T-helper 2 cell treated with Interferon-gamma antibody and Interleukin-4, amounts not matched to agents 5 μg/mL and 100 μg/mL, for 36 hours (primary cell): ENCODE measurements at regions not wholly inside any gene's neighbourhood (a gene's known extent, or its start where the extent isn't known, plus 50 kb on each side); places are given as distances from the start of the nearest gene placed in this dataset.
"Not testable (repeated sequence)": the region's sequence is repeated elsewhere in the genome, so short reads cannot be mapped to it uniquely, and the experiment has no call there.

Source experiments
- DNase-seq: peaks from one replicate; pipeline ENCODE4 v3.0.0; 2021; ENCODE audit warnings: low spot score
- H3K27ac Mint-ChIP-seq: one replicate; pipeline ENCODE4 v1.8.0; 2021; ENCODE audit warnings: mild to moderate bottlenecking, mixed read lengths
- H3K27me3 Mint-ChIP-seq: one replicate; pipeline ENCODE4 v1.8.0; 2021; ENCODE audit warnings: low read depth, mixed read lengths
- H3K36me3 Mint-ChIP-seq: one replicate; pipeline ENCODE4 v1.8.0; 2021; ENCODE audit warnings: low read depth, mixed read lengths
- H3K4me1 Mint-ChIP-seq: one replicate; pipeline ENCODE4 v1.8.0; 2021; ENCODE audit warnings: low read depth, mixed read lengths
- H3K4me3 Mint-ChIP-seq: one replicate; pipeline ENCODE4 v1.8.0; 2022; ENCODE audit warnings: mild to moderate bottlenecking, moderate library complexity, mixed read lengths
- H3K9me3 Mint-ChIP-seq: one replicate; pipeline ENCODE4 v1.8.0; 2021; ENCODE audit warnings: mixed read lengths

DNA sequence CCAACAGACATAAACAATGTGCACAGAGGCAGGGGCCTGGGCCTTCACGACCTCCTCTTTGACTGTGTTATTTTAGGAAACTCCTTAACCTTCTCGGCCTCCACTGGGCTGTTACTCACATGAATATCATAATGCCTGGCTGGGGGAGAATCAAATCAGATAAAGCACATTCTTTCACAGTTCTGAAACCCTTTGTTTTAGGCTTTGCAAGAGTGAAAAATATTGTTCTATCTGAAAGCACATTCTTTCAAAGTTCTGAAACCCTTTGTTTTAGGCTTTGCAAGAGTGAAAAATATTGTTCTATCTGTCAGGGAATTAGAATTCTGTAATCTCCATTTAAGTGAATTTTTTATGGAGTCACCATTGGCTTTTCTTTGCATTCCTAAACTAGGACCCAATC is 50.7 kb upstream of the SYNDIG1 start:
- H3K4me3 Mint-ChIP-seq, result no peak overlapping the region
- DNase-seq, result no peak
- H3K9me3 Mint-ChIP-seq, result peaks cover 17% of the 10 kb centered on the region
- no peaks in the 10 kb centered on the region for H3K27me3 Mint-ChIP-seq
- no peak overlapping the region for H3K27ac Mint-ChIP-seq
- no peaks in the 10 kb centered on the region for H3K4me1 Mint-ChIP-seq
- H3K36me3 Mint-ChIP-seq, result no peaks in the 10 kb centered on the region

DNA sequence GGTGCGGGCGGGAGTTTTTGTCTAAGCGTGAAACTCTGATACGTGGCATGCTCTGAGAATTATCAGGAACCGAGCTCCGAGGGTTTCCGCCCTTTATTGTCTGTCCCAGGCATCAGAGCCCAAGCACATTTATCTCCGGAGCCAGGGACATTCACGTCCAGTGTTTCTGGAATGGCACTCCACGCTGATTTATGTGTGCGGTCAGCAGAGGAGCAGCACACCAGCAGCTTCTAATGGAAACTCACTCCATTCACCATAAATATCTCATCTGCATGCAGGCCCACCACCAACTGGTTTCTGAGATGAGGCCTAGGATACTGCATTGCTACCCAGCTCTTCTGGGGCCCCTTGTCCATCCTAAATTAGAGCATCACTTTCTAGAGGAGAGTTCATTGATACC is 51.9 kb upstream of the SYNDIG1 start:
- H3K27ac Mint-ChIP-seq, result no peak overlapping the region
- peaks cover 17% of the 10 kb centered on the region for H3K9me3 Mint-ChIP-seq
- no peak overlapping the region for H3K4me3 Mint-ChIP-seq
- H3K27me3 Mint-ChIP-seq, result no peaks in the 10 kb centered on the region
- no peaks in the 10 kb centered on the region for H3K4me1 Mint-ChIP-seq
- no peak for DNase-seq
- H3K36me3 Mint-ChIP-seq, result no peaks in the 10 kb centered on the region

DNA sequence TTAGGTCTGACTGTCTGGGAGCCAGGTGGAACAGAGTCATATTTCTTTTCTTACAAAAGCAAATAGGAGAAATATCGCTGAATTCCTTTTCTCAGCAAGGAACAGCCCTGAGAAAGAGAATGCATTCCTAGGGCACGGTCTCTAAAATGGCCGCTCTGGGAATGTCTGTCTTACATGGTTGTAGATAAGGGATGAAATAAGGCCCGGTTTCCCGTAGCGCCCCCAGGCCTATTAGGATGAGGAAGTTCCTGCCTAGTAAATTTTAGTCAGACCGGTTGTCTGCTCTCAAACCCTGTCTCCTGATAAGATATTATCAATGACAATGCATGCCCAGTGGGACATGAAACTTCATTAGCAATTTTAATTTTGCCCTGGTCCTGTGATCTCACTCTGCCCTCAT is 54.0 kb upstream of the SYNDIG1 start:
- not testable (repeated sequence) for H3K4me3 Mint-ChIP-seq, DNase-seq, H3K36me3 Mint-ChIP-seq, H3K27ac Mint-ChIP-seq, H3K27me3 Mint-ChIP-seq, H3K4me1 Mint-ChIP-seq
- peaks cover 17% of the 10 kb centered on the region for H3K9me3 Mint-ChIP-seq

DNA sequence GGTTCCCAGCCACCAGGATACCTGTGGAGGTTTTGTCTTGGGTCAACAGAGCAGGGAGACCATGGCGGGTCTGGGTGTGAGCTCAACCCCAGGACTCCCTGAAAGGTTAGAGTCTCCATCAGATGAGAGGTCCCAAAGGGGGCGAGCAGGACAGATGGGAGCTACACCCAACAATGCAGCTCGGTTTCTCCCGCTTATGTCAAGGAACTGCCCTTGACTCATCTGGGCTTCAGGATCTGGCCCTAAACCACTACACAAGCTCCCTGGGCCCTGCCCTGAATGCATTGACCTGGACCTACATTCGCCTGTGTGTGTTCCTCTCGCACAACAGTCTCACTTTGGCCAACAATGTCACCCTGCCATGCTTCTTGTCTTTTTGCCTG is 57.6 kb upstream of the SYNDIG1 start:
- Mint-ChIP-seq H3K4me1 (peaks cover 15% of the 10 kb centered on the region), H3K27me3 (no peaks in the 10 kb centered on the region), H3K27ac (no peak overlapping the region), H3K9me3 (peaks cover 20% of the 10 kb centered on the region), H3K36me3 (peaks cover 2% of the 10 kb centered on the region), H3K4me3 (no peak overlapping the region)
- no peak for DNase-seq

DNA sequence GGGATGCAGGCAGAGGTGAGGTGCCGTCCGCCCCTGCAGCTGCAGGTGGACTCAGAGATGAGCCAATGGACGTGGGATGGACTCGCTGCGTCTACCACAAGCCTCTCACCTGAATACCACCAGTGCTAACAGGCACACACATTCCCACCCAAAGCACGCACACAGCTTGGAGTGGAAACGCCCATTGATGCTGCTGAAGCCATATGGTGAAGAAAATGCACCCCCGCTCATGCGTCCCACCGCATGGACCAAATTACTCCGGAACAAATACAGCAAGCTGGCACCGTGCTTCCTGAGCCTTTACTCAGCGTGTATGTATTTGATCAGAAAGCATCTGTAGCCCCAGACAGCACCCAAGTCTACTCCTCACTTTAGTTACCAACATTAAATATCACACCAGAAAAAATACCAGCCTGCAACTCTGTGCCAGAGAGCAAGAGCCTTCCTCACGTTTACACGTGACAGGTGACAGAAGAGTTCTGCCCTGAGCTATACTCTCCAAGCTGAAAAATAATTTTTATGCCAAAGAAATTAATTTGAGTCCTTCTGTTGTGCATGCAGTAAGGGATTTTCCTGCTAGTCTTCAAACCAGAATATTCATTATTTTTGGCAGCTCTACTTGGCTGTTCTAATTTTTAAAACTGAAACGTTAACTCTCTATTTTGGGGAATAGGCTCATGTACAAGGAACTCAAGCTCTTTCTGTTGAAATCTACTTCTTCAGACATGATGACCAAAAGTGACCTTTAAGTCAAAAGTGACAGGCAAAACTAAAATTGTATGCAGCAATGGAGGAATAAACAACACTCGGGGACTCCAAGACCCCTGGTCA is 58.2 kb upstream of the SYNDIG1 start:
- no peak overlapping the region for H3K4me3 Mint-ChIP-seq
- no peaks in the 10 kb centered on the region for H3K27me3 Mint-ChIP-seq
- H3K9me3 Mint-ChIP-seq, result peaks cover 18% of the 10 kb centered on the region
- DNase-seq, result no peak
- peaks cover 20% of the 10 kb centered on the region for H3K4me1 Mint-ChIP-seq
- no peak overlapping the region for H3K27ac Mint-ChIP-seq
- peaks cover 2% of the 10 kb centered on the region for H3K36me3 Mint-ChIP-seq

DNA sequence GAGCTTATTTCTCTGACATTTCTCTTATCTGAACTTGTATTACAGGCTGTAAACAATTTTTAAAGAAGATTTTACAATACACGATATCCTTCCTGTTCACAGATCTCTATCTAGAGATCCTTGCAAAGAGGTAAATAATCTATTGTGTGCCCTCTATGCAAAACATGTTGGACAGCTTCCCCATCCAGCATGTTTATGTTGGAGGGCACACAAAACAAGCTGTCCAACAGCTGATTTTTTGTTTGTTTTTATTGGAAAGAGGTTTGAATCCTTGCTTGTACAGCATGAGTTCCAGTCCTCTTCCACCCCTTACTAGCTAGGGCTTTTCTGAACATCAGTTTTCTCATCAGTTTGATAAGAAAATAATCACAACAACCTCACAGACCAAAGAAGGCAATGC is 62.3 kb upstream of the SYNDIG1 start:
- Mint-ChIP-seq H3K9me3 (peaks cover 6% of the 10 kb centered on the region), H3K4me1 (peaks cover 26% of the 10 kb centered on the region), H3K36me3 (peaks cover 2% of the 10 kb centered on the region), H3K27me3 (peaks cover 5% of the 10 kb centered on the region), H3K4me3 (peak overlapping the region; percentile 66), H3K27ac (peak overlapping the region; percentile 79)
- DNase-seq, result no peak

DNA sequence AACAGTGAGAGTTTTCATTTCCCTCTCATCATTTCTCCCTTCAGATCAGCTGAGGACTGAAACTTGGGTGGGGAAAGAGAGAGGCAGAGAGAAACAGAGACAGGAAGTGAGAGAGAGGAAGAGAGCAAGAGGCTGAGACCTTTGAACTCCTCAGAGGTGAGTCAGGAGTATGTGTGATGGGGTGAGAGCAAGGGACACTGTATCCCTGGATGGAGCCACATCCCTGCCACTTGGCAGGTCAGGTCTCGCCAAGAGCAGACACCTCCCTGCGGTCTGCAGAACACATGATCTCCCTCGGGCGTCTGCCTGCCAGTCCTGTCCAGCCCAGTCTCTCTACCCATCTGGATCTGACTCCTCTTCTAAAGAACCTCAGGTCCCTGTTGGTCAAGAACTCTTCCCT is 62.7 kb upstream of the SYNDIG1 start:
- Mint-ChIP-seq H3K4me3 (peak overlapping the region; percentile 66), H3K27ac (peak overlapping the region; percentile 79)

DNA sequence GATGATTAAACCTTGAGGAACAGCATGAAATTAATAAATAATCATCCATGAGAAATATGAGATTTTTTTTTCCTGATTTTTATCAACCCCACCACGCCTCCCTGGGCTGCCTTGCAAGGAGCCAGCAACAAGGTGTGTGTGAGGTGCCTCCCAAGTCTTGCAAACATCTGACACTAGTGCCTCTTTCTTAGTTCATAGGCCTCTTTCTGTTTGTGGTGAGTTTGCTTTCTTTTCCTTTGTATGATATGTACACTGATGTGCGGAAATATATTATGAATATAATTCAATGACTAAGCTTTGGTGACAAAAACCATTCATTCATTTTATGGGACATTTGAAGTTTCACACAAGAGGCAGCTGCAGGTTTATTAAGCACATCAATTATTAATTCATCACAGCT is 63.2 kb upstream of the SYNDIG1 start:
- peak overlapping the region; percentile 79 for H3K27ac Mint-ChIP-seq

More for the DNA sequence above, 62.7 kb upstream of the SYNDIG1 start:
- no peak for DNase-seq
- Mint-ChIP-seq H3K36me3 (peaks cover 2% of the 10 kb centered on the region), H3K9me3 (peaks cover 6% of the 10 kb centered on the region), H3K4me1 (peaks cover 26% of the 10 kb centered on the region), H3K27me3 (peaks cover 5% of the 10 kb centered on the region)

DNA sequence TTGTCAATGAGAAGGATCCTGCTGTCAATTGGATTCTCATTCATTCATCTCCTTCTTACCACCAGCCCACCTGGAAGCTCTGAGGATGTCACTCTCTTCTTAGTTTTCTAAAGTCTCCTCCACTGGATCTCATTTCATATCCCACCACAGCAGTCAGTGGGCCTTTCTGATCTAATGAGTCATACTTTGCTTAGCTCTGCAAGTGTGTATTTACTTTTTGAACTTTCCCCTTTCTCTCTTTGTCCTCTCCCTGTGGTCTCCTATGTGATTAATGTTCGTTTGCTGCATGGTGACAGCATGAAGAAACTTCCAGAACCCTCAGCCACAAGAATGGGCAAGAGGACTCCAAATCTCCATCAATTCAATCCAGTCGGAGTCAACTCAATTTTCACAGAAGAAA is 63.6 kb upstream of the SYNDIG1 start:
- Mint-ChIP-seq H3K9me3 (peaks cover 10% of the 10 kb centered on the region), H3K4me3 (no peak overlapping the region), H3K36me3 (peaks cover 2% of the 10 kb centered on the region), H3K4me1 (peaks cover 26% of the 10 kb centered on the region), H3K27me3 (peaks cover 5% of the 10 kb centered on the region), H3K27ac (peak overlapping the region; percentile 79)
- DNase-seq, result no peak

More for the DNA sequence above, 63.2 kb upstream of the SYNDIG1 start:
- Mint-ChIP-seq H3K4me1 (peaks cover 26% of the 10 kb centered on the region), H3K27me3 (peaks cover 5% of the 10 kb centered on the region), H3K36me3 (peaks cover 2% of the 10 kb centered on the region), H3K4me3 (peak overlapping the region; percentile 66), H3K9me3 (peaks cover 6% of the 10 kb centered on the region)
- no peak for DNase-seq

DNA sequence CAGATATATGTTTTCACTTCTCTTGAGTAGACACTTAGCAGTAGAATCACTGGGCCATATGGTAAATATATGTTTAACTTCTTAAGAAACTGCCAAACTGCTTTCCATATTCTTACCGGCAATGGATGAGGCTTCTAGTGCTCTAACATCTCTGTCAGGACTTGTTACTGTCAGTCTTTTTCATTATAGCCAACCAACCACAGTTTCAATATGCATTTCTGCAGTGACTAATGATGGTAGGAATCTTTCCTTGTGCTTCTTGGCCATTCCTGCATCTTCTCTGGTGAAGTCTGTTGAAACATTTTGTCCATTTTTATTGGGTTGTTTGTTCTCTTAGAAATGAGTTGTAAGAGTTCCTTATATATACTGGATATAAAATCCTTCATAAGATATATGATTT is 66.0 kb upstream of the SYNDIG1 start:
- peaks cover 22% of the 10 kb centered on the region for H3K4me1 Mint-ChIP-seq
- peaks cover 12% of the 10 kb centered on the region for H3K27me3 Mint-ChIP-seq
- H3K4me3 Mint-ChIP-seq, result no peak overlapping the region
- no peak overlapping the region for H3K27ac Mint-ChIP-seq
- H3K36me3 Mint-ChIP-seq, result peaks cover 2% of the 10 kb centered on the region
- peaks cover 17% of the 10 kb centered on the region for H3K9me3 Mint-ChIP-seq
- no peak for DNase-seq

DNA sequence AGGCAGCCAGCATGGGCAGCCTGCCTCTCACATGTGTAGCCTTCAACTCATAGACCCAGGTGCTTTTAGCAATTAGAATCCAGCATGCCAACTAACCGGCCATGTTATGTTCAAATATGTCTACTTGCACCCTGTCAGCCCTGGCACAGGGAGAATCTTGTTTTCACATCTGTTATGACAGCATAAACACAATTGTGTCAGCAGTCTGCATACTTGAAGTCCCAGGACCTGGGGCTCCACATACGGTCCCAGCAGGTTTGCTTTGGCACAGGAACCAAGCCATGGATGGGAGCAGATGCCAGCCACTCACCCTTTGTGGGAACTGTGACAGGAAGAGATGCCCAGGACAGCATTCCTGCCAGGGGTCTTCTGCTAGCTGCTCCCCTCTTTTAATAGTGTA is 67.2 kb upstream of the SYNDIG1 start:
- Mint-ChIP-seq H3K4me1 (peaks cover 15% of the 10 kb centered on the region), H3K4me3 (no peak overlapping the region), H3K9me3 (peaks cover 11% of the 10 kb centered on the region), H3K36me3 (peaks cover 2% of the 10 kb centered on the region), H3K27ac (no peak overlapping the region), H3K27me3 (peaks cover 16% of the 10 kb centered on the region)
- DNase-seq, result no peak

DNA sequence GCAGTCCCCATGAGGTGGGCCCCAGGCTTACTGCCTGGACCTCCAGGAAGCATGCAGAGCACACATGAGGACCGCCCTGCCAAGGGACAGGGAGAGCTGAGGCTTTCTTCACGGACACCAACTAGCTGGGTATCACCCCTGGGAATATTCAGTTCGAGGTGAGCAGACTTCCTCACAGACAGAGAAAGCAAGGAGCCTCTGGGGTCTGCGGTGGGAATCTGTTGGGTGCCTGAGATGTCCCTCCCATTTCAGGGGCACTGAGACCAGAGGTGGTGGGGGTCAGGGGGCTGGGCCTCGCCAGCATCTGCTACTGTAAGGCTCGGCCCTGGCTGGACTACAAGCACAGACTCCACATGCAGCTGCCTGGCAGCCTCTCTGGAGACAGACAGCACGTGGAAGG is 74.3 kb upstream of the SYNDIG1 start:
- no peak for DNase-seq

DNA sequence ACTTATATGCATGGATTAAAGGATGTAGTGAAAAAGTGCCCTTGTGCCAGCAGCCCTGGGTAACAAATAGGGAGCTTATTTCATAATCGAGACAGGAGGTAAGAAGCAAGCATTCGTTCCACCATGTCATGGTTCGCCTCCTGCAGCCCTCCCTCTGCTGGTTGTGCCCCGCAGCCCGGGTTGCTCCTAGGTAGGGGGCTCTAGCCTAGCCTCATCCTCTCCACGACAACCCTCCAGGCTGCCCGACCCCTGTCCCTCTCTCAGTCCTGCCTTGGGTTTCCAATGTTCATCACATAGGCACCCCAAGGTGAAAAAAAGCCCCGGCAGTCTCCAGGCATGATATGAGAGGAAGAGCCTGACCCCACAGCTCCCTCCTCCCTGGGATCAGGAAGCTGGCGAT is 75.5 kb upstream of the SYNDIG1 start:
- Mint-ChIP-seq H3K4me1 (peaks cover 17% of the 10 kb centered on the region), H3K27me3 (peaks cover 10% of the 10 kb centered on the region), H3K36me3 (no peaks in the 10 kb centered on the region), H3K4me3 (no peak overlapping the region), H3K9me3 (no peaks in the 10 kb centered on the region), H3K27ac (no peak overlapping the region)
- no peak for DNase-seq

More for the DNA sequence above, 74.3 kb upstream of the SYNDIG1 start:
- peaks cover 15% of the 10 kb centered on the region for H3K27me3 Mint-ChIP-seq
- no peaks in the 10 kb centered on the region for H3K9me3 Mint-ChIP-seq
- no peak overlapping the region for H3K27ac Mint-ChIP-seq
- peaks cover 5% of the 10 kb centered on the region for H3K4me1 Mint-ChIP-seq
- no peak overlapping the region for H3K4me3 Mint-ChIP-seq
- H3K36me3 Mint-ChIP-seq, result no peaks in the 10 kb centered on the region

DNA sequence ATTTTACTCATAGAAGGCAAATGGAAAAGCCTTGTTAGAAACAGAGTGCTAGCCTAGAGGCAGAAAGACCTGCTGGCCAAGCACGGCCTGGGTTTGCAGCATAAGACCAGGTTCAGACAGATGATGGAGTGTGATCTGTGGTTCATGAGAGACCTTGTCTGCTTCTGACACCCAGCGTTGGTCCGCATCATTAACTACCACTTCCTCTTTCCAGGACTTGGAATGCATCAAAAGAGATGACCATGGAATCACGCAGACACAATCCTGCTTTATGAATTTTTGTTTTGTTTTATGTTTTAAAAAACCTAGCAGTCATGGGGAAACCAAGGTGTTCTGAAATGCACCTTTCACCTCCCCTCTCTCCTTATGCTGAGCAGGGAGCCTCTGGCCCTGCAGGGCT is 76.8 kb upstream of the SYNDIG1 start:
- Mint-ChIP-seq H3K27me3 (peaks cover 3% of the 10 kb centered on the region), H3K4me1 (peaks cover 17% of the 10 kb centered on the region), H3K4me3 (no peak overlapping the region), H3K9me3 (no peaks in the 10 kb centered on the region), H3K36me3 (no peaks in the 10 kb centered on the region), H3K27ac (no peak overlapping the region)
- no peak for DNase-seq

DNA sequence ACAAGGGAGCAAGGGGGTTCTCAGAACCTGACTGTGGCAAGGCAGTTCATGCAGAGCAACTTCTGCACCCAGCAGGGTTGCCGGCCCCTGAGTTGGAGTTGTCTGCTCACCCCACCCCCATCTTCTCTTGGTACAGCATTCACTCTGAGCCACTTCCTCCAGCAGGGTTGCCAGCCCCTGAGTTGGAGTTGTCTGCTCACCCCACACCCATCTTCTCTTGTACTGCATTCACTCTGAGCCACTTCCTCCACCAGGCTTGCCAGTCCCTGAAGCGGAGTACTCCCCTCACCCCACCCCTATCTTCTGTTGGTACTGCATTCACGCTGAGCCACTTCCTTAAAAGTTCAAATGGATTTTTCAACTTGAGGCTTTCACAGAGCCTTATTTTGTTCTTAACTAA is 79.7 kb upstream of the SYNDIG1 start:
- Mint-ChIP-seq H3K36me3 (no peaks in the 10 kb centered on the region), H3K4me1 (peaks cover 17% of the 10 kb centered on the region), H3K27ac (peak overlapping the region; percentile 46), H3K27me3 (peaks cover 3% of the 10 kb centered on the region), H3K9me3 (no peaks in the 10 kb centered on the region), H3K4me3 (peak overlapping the region; percentile 6)
- no peak for DNase-seq
